HG02763 (cell line): ENCODE measurements at regions not wholly inside any gene's neighbourhood (a gene's known extent, or its start where the extent isn't known, plus 50 kb on each side); places are given as distances from the start of the nearest gene placed in this dataset.
"Not testable (repeated sequence)": the region's sequence is repeated elsewhere in the genome, so short reads cannot be mapped to it uniquely, and the experiment has no call there.

ENCODE experiments used
- ATAC-seq: cut with Tn5 transposase; IDR thresholded peaks from one replicate; pipeline ENCODE4 v1.9.1; 2021; ENCODE audit warnings: mild to moderate bottlenecking, moderate library complexity; ENCODE audit not compliant: unreplicated experiment

- ATAC-seq, result peak; percentile 76
These were observed 1171.4 kb upstream of the ADGRL2 start for GRCh38 chr1:80629304-80629837.

GRCh38 chr1:80624682-80625081 is 1176.1 kb upstream of the ADGRL2 start:
- ATAC-seq, result no peak

GRCh38 chr1:80607064-80607463 is 1193.7 kb upstream of the ADGRL2 start:
- no peak for ATAC-seq

GRCh38 chr1:80594013-80594412 is 1206.7 kb upstream of the ADGRL2 start:
- ATAC-seq, result no peak

- no peak for ATAC-seq
These were observed 1207.5 kb upstream of the ADGRL2 start for GRCh38 chr1:80593197-80593596.

- ATAC-seq, result no peak
These were observed 1217.8 kb upstream of the ADGRL2 start for GRCh38 chr1:80582980-80583379.

- ATAC-seq, result no peak
These were observed 1221.7 kb upstream of the ADGRL2 start for GRCh38 chr1:80579055-80579454.

GRCh38 chr1:80566867-80567266 is 1233.9 kb upstream of the ADGRL2 start:
- ATAC-seq, result no peak

- ATAC-seq, result no peak
These were observed 1234.6 kb upstream of the ADGRL2 start for GRCh38 chr1:80566123-80566522.

- ATAC-seq, result no peak
These were observed 1235.3 kb upstream of the ADGRL2 start for GRCh38 chr1:80565406-80565805.

- ATAC-seq, result no peak
These were observed 1258.5 kb upstream of the ADGRL2 start for GRCh38 chr1:80542231-80542630.

- no peak for ATAC-seq
These were observed 1260.1 kb upstream of the ADGRL2 start for GRCh38 chr1:80540596-80540995.

- ATAC-seq, result no peak
These were observed 1260.6 kb upstream of the ADGRL2 start for GRCh38 chr1:80540149-80540548.

- ATAC-seq, result not testable (repeated sequence)
These were observed 1261.4 kb upstream of the ADGRL2 start for GRCh38 chr1:80539298-80539697.

- ATAC-seq, result no peak
These were observed 1264.3 kb upstream of the ADGRL2 start for GRCh38 chr1:80536461-80536860.

GRCh38 chr1:80535466-80535865 is 1265.3 kb upstream of the ADGRL2 start:
- no peak for ATAC-seq

GRCh38 chr1:80534606-80535360 is 1266.0 kb upstream of the ADGRL2 start:
- ATAC-seq, result no peak

- no peak for ATAC-seq
These were observed 1266.9 kb upstream of the ADGRL2 start for GRCh38 chr1:80533775-80534334.

- no peak for ATAC-seq
These were observed 1267.6 kb upstream of the ADGRL2 start for GRCh38 chr1:80533093-80533492.

- ATAC-seq, result no peak
These were observed 1269.6 kb upstream of the ADGRL2 start for GRCh38 chr1:80531182-80531581.

- ATAC-seq, result no peak
These were observed 1271.2 kb upstream of the ADGRL2 start for GRCh38 chr1:80529546-80529945.

- ATAC-seq, result no peak
These were observed 1276.9 kb upstream of the ADGRL2 start for GRCh38 chr1:80523861-80524260.
